H1 (cell line): ENCODE measurements at regions not wholly inside any gene's neighbourhood (a gene's known extent, or its start where the extent isn't known, plus 50 kb on each side); places are given as distances from the start of the nearest gene placed in this dataset.

Experiments used
- CTCF ChIA-PET: fragments of 300-600 bp; sonication (Branson Sonifier 250); formaldehyde crosslinking; loops from one replicate; lab custom pipeline; 2021; ENCODE audit not compliant: partially characterized antibody; lab: Charles Lee
- POLR2A ChIA-PET: fragments of 300-600 bp; sonication (Branson Sonifier 250); formaldehyde crosslinking; loops from one replicate; lab custom pipeline; 2021; ENCODE audit warnings: inconsistent platforms; ENCODE audit not compliant: partially characterized antibody; lab: Charles Lee
- DNase-seq, 2 experiments: peaks; one replicate each; pipeline versions ENCODE4 v3.0.0 to v3.0.0-alpha.2; 2010 to 2022; ENCODE audit warnings: low spot score in 2 of 2, low read depth in 1 of 2, mixed read lengths in 1 of 2
- FAIRE-seq: peaks from 2 replicates; lab custom pipeline; 2011; peaks lifted over from hg19 to GRCh38; lab: Jason Lieb, UNC
- H2AFZ ChIP-seq: 2 replicates; pipeline ENCODE4 v1.8.1; 2012; ENCODE audit warnings: low read length, inconsistent platforms
- H2AK5ac ChIP-seq: 2 replicates; pipeline ENCODE4 v1.6.1; 2013; ENCODE audit warnings: low read depth, low read length
- H2BK120ac ChIP-seq: replicated peaks from 2 replicates; pipeline ENCODE3; 2013; ENCODE audit warnings: low read depth, low read length, inconsistent platforms
- H2BK12ac ChIP-seq: 2 replicates; pipeline ENCODE4 v1.6.1; 2013; ENCODE audit warnings: low read depth, low read length
- H2BK15ac ChIP-seq: 2 replicates; pipeline ENCODE4 v1.6.1; 2013; ENCODE audit warnings: low read length
- H2BK20ac ChIP-seq: 2 replicates; pipeline ENCODE4 v1.6.1; 2013; ENCODE audit warnings: low read length
- H2BK5ac ChIP-seq: 2 replicates; pipeline ENCODE4 v1.6.1; 2013; ENCODE audit warnings: low read depth, low read length
- H3K14ac ChIP-seq: 2 replicates; pipeline ENCODE4 v1.6.1; 2013; ENCODE audit warnings: inconsistent platforms; ENCODE audit not compliant: insufficient read length
- H3K18ac ChIP-seq: 2 replicates; pipeline ENCODE4 v1.6.1; 2013; ENCODE audit warnings: low read length; ENCODE audit errors: extremely low read depth
- H3K23ac ChIP-seq: 2 replicates; pipeline ENCODE4 v1.6.1; 2013; ENCODE audit warnings: inconsistent platforms; ENCODE audit not compliant: insufficient read length
- H3K23me2 ChIP-seq: 2 replicates; pipeline ENCODE4 v1.6.1; 2013; ENCODE audit warnings: low read depth, low read length
- H3K27ac ChIP-seq: 2 replicates; pipeline ENCODE4 v1.6.1; 2011; ENCODE audit warnings: low read depth, low read length, inconsistent platforms
- H3K27me3 ChIP-seq, 4 experiments: replicated peaks in 1 of 4; 1 replicate in 1 of 4; 2 replicates in 3 of 4; pipeline versions ENCODE4 v1.6.1 to v1.8.1; 2011 to 2013; ENCODE audit warnings: low read length in 3 of 4, mild to moderate bottlenecking in 3 of 4, inconsistent platforms in 2 of 4, mixed read lengths in 2 of 4, moderate library complexity in 1 of 4; ENCODE audit not compliant: control insufficient read depth in 3 of 4, insufficient read depth in 3 of 4; ENCODE audit errors: extremely low read depth in 1 of 4
- H3K36me3 ChIP-seq, 4 experiments: 2 replicates each; pipeline versions ENCODE4 v1.6.1 to v1.8.1; 2011 to 2013; ENCODE audit warnings: mild to moderate bottlenecking in 4 of 4, low read length in 3 of 4, moderate library complexity in 2 of 4, control low read depth in 1 of 4, inconsistent platforms in 1 of 4; ENCODE audit not compliant: insufficient read depth in 4 of 4, control insufficient read depth in 2 of 4
- H3K4ac ChIP-seq: replicated peaks from 2 replicates; pipeline ENCODE3; 2013; ENCODE audit warnings: low read length, low read depth, mixed read lengths, inconsistent platforms; ENCODE audit not compliant: insufficient read length
- H3K4me1 ChIP-seq, 4 experiments: replicated peaks in 1 of 4; 1 replicate in 1 of 4; 2 replicates in 3 of 4; pipeline versions ENCODE4 v1.6.1 to v1.8.1; 2011 to 2013; ENCODE audit warnings: low read length in 3 of 4, inconsistent platforms in 2 of 4, mixed read lengths in 1 of 4; ENCODE audit not compliant: insufficient read depth in 4 of 4, control insufficient read depth in 3 of 4
- H3K4me2 ChIP-seq, 2 experiments: 2 replicates each; pipeline versions ENCODE4 v1.6.1 to v1.8.1; 2011 to 2013; ENCODE audit warnings: low read depth in 2 of 2, low read length in 2 of 2, control low read depth in 1 of 2, inconsistent platforms in 1 of 2, mild to moderate bottlenecking in 1 of 2; ENCODE audit not compliant: insufficient read depth in 1 of 2
- H3K4me3 ChIP-seq, 4 experiments: fragments of 200-600, 300-600 bp in 1 of 4; sonication (generic), shearing (Covaris generic), sonication (Bioruptor Twin) in 1 of 4; 2 replicates each; pipeline versions ENCODE4 v1.5.1 to v1.8.1; 2011 to 2016; ENCODE audit warnings: low read length in 4 of 4, low read depth in 3 of 4, control low read depth in 2 of 4, inconsistent platforms in 2 of 4, mild to moderate bottlenecking in 2 of 4, mixed read lengths in 1 of 4, moderate library complexity in 1 of 4; ENCODE audit not compliant: insufficient read depth in 2 of 4; ENCODE audit errors: extremely low read depth in 1 of 4
- H3K56ac ChIP-seq: replicated peaks from 2 replicates; pipeline ENCODE3; 2013; ENCODE audit warnings: low read depth, mild to moderate bottlenecking, mixed read lengths, low read length, inconsistent platforms; ENCODE audit not compliant: insufficient read length
- H3K79me1 ChIP-seq: 2 replicates; pipeline ENCODE4 v1.6.1; 2013; ENCODE audit warnings: low read depth, low read length, control low read depth
- H3K79me2 ChIP-seq, 2 experiments: 2 replicates each; pipeline versions ENCODE4 v1.6.1 to v1.8.1; 2012 to 2013; ENCODE audit warnings: low read length in 2 of 2, mild to moderate bottlenecking in 2 of 2, inconsistent platforms in 1 of 2; ENCODE audit not compliant: insufficient read depth in 2 of 2, control insufficient read depth in 1 of 2
- H3K9ac ChIP-seq, 4 experiments: replicated peaks in 1 of 4; 1 replicate in 1 of 4; 2 replicates in 3 of 4; pipeline versions ENCODE4 v1.6.1 to v1.8.1; 2011 to 2013; ENCODE audit warnings: low read depth in 3 of 4, low read length in 3 of 4, control low read depth in 2 of 4, mild to moderate bottlenecking in 2 of 4, moderate library complexity in 2 of 4, inconsistent platforms in 1 of 4; ENCODE audit errors: extremely low read depth in 1 of 4
- H3K9me3 ChIP-seq, 2 experiments: 2 replicates each; pipeline versions ENCODE4 v1.6.1 to v1.8.1; 2012 to 2013; ENCODE audit warnings: mild to moderate bottlenecking in 2 of 2, moderate library complexity in 2 of 2, control low read depth in 1 of 2, inconsistent platforms in 1 of 2, low read depth in 1 of 2, low read length in 1 of 2, mixed read lengths in 1 of 2; ENCODE audit not compliant: insufficient read depth in 2 of 2
- H4K20me1 ChIP-seq, 2 experiments: replicated peaks in 1 of 2; 2 replicates each; pipeline versions ENCODE3 to v1.8.1; 2011 to 2013; ENCODE audit warnings: inconsistent platforms in 2 of 2, low read length in 2 of 2, mild to moderate bottlenecking in 1 of 2; ENCODE audit not compliant: insufficient read depth in 2 of 2, control insufficient read depth in 1 of 2
- H4K5ac ChIP-seq: 2 replicates; pipeline ENCODE4 v1.6.1; 2013; ENCODE audit warnings: low read length, low read depth, mixed read lengths, inconsistent platforms; ENCODE audit not compliant: insufficient read length
- H4K8ac ChIP-seq: 2 replicates; pipeline ENCODE4 v1.8.0; 2013; ENCODE audit warnings: mild to moderate bottlenecking, moderate library complexity, low read length, inconsistent platforms; ENCODE audit not compliant: insufficient read depth; ENCODE audit errors: extremely low read depth
- H4K91ac ChIP-seq: replicated peaks from 2 replicates; pipeline ENCODE3; 2013; ENCODE audit warnings: low read length, mixed read lengths, inconsistent platforms; ENCODE audit not compliant: insufficient read length
- ATF2 ChIP-seq: IDR thresholded peaks from 2 replicates; pipeline ENCODE4 v1.6.1; 2012; ENCODE audit warnings: low read length, inconsistent platforms
- ATF3 ChIP-seq: IDR thresholded peaks from 2 replicates; pipeline ENCODE4 v1.6.1; 2011; ENCODE audit warnings: low read depth, mild to moderate bottlenecking, low read length; ENCODE audit not compliant: insufficient read depth
- CTBP2 ChIP-seq: IDR thresholded peaks from 2 replicates; pipeline ENCODE4 v1.7.0; 2011; ENCODE audit warnings: borderline replicate concordance, mild to moderate bottlenecking, moderate library complexity, mixed read lengths, low read length; ENCODE audit not compliant: insufficient read depth, insufficient read length
- FOSL1 ChIP-seq: IDR thresholded peaks from 2 replicates; pipeline ENCODE4 v1.6.1; 2011; ENCODE audit warnings: mild to moderate bottlenecking, low read depth, low read length, moderate library complexity; ENCODE audit not compliant: insufficient read depth
- KDM5A ChIP-seq: fragments of 200-600 bp; IDR thresholded peaks from 2 replicates; pipeline ENCODE4 v1.7.1; 2012; ENCODE audit warnings: mild to moderate bottlenecking, low read length, inconsistent platforms, mixed read lengths
- RAD21 ChIP-seq, 2 experiments: IDR thresholded peaks in 1 of 2; conservative IDR thresholded peaks in 1 of 2; 2 replicates each; pipeline ENCODE4 v1.6.1; 2011; ENCODE audit warnings: low read depth in 2 of 2, low read length in 2 of 2, improper control_type of control experiment in 1 of 2, inconsistent platforms in 1 of 2, mild to moderate bottlenecking in 1 of 2, moderate library complexity in 1 of 2
- RFX5 ChIP-seq: IDR thresholded peaks from 2 replicates; pipeline ENCODE4 v1.6.1; 2011; ENCODE audit warnings: low read depth, low read length, improper control_type of control experiment, borderline replicate concordance
- RNF2 ChIP-seq: fragments of 200-900, 300-1000 bp; sonication (generic); IDR thresholded peaks from 2 replicates; pipeline ENCODE4 v1.7.1; 2016; ENCODE audit warnings: borderline replicate concordance, low read depth, mild to moderate bottlenecking, antibody characterized with exemption, low read length; ENCODE audit not compliant: poor library complexity, severe bottlenecking; ENCODE audit errors: missing control alignments
- TAF7 ChIP-seq: optimal IDR thresholded peaks from 2 replicates; pipeline ENCODE3; 2011; ENCODE audit warnings: low read depth, mild to moderate bottlenecking, inconsistent platforms, low read length, moderate library complexity, borderline replicate concordance
- ZNF274 ChIP-seq: IDR thresholded peaks from 2 replicates; pipeline ENCODE4 v1.7.0; 2012; ENCODE audit warnings: low read length, borderline replicate concordance; ENCODE audit errors: extremely low read depth
- WGBS, 2 experiments: shearing (Covaris generic) in 1 of 2; methylation state at CpG; one replicate each; pipeline versions ENCODE4 v1.1.6 to v1.1.7; 2013 to 2015; ENCODE audit warnings: low lambda C conversion rate in 2 of 2, mixed read lengths in 2 of 2, inconsistent platforms in 1 of 2, low coverage in 1 of 2, missing lambda C conversion rate in 1 of 2; ENCODE audit not compliant: insufficient replicate concordance in 2 of 2, insufficient coverage in 1 of 2, insufficient read length in 1 of 2; ENCODE audit errors: extremely low coverage in 1 of 2, missing lambda C conversion rate in 1 of 2; 5-methylcytosine and 5-hydroxymethylcytosine counted together

- no peak overlapping the region for H3K27ac ChIP-seq
- H3K4me3 ChIP-seq, result no peak overlapping the region
- no peaks in the 10 kb centered on the region for H3K9me3 ChIP-seq
- no peak overlapping the region for H3K4ac ChIP-seq
- no peak overlapping the region for H3K56ac ChIP-seq
- no peak overlapping the region for H3K4me2 ChIP-seq
- no peak overlapping the region for H3K14ac ChIP-seq
- H3K23ac ChIP-seq, result no peak overlapping the region
- POLR2A ChIA-PET, result no interaction called here
- H3K36me3 ChIP-seq, result no peaks in the 10 kb centered on the region
- no peak overlapping the region for H2BK20ac ChIP-seq
- H2BK12ac ChIP-seq, result no peak overlapping the region
- no peak overlapping the region for H2BK15ac ChIP-seq
- H4K20me1 ChIP-seq, result no peaks in the 10 kb centered on the region
- FAIRE-seq (no peak), DNase-seq (no peak)
- no peaks in the 10 kb centered on the region for H3K79me1 ChIP-seq
- no peak overlapping the region for H2BK120ac ChIP-seq
- H3K9ac ChIP-seq, result no peak overlapping the region
- H3K27me3 ChIP-seq, result no peaks in the 10 kb centered on the region
- H4K91ac ChIP-seq, result no peak overlapping the region
- H2AFZ ChIP-seq, result no peak overlapping the region
- H3K79me2 ChIP-seq, result no peaks in the 10 kb centered on the region
- H2BK5ac ChIP-seq, result no peak overlapping the region
- no peaks in the 10 kb centered on the region for H3K23me2 ChIP-seq
- H3K4me1 ChIP-seq, result no peaks in the 10 kb centered on the region
- no peak overlapping the region for H3K18ac ChIP-seq
- H4K5ac ChIP-seq, result no peak overlapping the region
- CTCF ChIA-PET, result no interaction called here
- 85% methylated on average over 2 of the region's 2 CpGs; no CpG with 5 or more reads in 1 of the 2 experiments for WGBS, 2 experiments
- no peak overlapping the region for H2AK5ac ChIP-seq
- H4K8ac ChIP-seq, result no peak overlapping the region
- TF ChIP-seq FOSL1, result no peak
- TF ChIP-seq RFX5, result no peak
- no peak for TF ChIP-seq CTBP2
- TF ChIP-seq ATF2, result no peak
- TF ChIP-seq RNF2, result no peak
- no peak for TF ChIP-seq KDM5A
- no peak for TF ChIP-seq TAF7
- TF ChIP-seq RAD21 (IDR thresholded peaks at IDR 0.05 in 1 of 2, conservative IDR thresholded peaks at IDR 0.05 in 1 of 2; ENCODE audit: low read depth in 2 of 2, low read length in 2 of 2), result no peak
- TF ChIP-seq ZNF274, result no peak
- TF ChIP-seq ATF3, result no peak
These were observed 67.9 kb upstream of the STK26 start for GRCh38 chrX:131955099-131955777.
